ENCODE measurements at regions not wholly inside any gene's neighbourhood (a gene's known extent, or its start where the extent isn't known, plus 50 kb on each side); places are given as distances from the start of the nearest gene placed in this dataset.

DNA sequence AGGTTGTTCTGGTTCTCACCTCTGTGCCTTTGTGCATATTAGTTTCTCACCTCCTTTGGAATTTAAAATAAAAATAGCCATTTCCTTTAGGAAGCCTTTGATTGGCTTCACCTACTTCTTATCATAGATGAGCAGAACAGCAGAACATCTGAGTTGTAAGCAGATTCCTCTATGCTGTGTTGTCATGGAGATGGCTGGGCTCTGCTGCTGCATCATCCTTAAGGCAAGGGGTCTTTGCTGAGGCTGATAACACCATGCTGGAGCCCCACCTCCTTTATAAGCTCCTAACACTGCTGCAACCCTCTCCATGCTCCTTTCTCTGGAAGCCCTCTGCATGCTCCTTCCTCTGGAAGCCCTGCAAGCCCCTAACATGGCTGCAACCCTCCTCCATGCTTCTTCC is 276.5 kb upstream of the TCF21 start:
- TF ChIP-seq ZFX (IDR thresholded peaks at IDR 0.05): no peak
- TF ChIP-seq, protein P1, sequence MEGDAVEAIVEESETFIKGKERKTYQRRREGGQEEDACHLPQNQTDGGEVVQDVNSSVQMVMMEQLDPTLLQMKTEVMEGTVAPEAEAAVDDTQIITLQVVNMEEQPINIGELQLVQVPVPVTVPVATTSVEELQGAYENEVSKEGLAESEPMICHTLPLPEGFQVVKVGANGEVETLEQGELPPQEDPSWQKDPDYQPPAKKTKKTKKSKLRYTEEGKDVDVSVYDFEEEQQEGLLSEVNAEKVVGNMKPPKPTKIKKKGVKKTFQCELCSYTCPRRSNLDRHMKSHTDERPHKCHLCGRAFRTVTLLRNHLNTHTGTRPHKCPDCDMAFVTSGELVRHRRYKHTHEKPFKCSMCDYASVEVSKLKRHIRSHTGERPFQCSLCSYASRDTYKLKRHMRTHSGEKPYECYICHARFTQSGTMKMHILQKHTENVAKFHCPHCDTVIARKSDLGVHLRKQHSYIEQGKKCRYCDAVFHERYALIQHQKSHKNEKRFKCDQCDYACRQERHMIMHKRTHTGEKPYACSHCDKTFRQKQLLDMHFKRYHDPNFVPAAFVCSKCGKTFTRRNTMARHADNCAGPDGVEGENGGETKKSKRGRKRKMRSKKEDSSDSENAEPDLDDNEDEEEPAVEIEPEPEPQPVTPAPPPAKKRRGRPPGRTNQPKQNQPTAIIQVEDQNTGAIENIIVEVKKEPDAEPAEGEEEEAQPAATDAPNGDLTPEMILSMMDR (conservative IDR thresholded peaks at IDR 0.05): no peak
- no peak overlapping the region for H3K27ac ChIP-seq

DNA sequence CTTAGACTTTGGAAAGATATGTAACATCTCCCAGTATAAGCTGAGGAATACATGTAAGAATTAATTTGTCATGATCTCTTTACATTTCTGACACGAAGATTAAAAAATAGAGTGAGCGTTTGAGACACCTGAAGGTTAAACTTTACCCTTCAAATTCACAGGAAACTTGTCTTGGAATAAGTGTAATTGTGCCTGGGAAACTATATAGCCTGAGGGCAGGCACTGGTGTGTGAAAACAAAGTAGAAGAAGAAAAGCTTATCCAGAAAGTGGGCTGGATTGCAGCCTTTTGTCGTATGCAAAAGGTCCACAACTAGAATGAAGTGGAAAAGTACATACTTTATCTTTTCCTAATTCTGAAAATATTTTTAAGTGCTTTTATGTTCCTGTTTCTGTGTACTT is 275.7 kb upstream of the TCF21 start:
- no peak overlapping the region for H3K27ac ChIP-seq
- TF ChIP-seq, protein P1 (conservative IDR thresholded peaks at IDR 0.05): no peak
- no peak for TF ChIP-seq ZFX (IDR thresholded peaks at IDR 0.05)

DNA sequence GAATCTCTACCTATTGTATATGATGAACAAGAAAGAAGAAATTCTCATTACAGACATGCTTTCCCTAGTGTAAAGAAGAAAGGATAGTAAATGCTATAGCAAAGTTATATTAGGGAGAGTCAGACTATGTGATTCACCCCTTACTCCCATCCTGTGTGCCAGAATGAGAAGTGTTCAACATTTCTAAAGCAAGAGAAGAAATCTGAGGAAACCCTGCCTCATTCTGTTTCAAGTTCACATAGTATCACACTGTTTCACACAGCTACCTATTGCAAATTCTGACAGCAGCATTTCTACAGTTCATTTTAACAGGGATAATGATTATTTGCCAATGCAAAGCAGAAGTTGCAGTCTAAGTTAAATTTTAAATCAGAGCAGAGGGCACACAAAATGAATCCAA is 267.2 kb upstream of the TCF21 start:
- TF ChIP-seq, protein P1 (conservative IDR thresholded peaks at IDR 0.05): no peak
- TF ChIP-seq ZFX (IDR thresholded peaks at IDR 0.05): no peak
- no peak overlapping the region for H3K27ac ChIP-seq

DNA sequence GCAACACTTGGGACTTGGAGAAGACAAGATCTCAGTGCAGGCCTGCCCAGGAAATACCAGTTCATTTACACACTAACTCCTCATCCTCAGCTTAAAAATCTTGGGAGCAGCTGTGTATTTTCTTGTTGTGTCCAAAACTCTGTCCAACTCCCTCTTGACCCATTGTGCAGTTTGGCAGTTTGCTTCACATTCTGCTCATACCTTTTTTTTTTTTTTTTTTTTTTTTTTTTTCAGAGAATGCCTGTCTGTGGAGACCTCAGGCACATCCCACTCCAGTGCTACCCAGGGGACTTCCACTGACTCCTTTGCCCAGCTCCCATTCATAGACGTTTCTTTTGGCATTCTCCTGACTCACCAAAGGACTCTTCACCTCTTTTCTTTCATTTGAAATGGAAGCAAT is 265.8 kb upstream of the TCF21 start:
- H3K27ac ChIP-seq: no peak overlapping the region
- TF ChIP-seq ZFX (IDR thresholded peaks at IDR 0.05): no peak
- TF ChIP-seq, protein P1 (conservative IDR thresholded peaks at IDR 0.05): no peak

DNA sequence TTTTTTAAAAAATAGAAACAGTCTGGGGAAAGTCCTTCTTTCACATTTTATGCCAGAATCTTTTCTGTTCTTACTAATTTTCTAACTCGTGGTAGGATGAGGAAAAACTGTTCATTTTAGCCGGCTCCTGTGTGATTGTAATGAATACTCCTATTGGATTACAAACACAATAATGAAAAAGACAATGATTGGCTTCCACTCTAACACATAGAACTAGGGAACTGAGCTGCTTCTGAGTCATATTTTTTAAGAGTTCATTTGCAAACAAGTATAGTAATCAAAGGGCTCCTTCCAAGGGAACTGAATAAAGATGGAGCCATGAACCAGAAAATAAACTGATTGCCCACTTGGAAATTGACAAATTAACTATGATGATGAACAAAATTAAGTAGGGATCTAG is 265.3 kb upstream of the TCF21 start:
- TF ChIP-seq, protein P1 (conservative IDR thresholded peaks at IDR 0.05): no peak
- no peak for TF ChIP-seq ZFX (IDR thresholded peaks at IDR 0.05)
- no peak overlapping the region for H3K27ac ChIP-seq

DNA sequence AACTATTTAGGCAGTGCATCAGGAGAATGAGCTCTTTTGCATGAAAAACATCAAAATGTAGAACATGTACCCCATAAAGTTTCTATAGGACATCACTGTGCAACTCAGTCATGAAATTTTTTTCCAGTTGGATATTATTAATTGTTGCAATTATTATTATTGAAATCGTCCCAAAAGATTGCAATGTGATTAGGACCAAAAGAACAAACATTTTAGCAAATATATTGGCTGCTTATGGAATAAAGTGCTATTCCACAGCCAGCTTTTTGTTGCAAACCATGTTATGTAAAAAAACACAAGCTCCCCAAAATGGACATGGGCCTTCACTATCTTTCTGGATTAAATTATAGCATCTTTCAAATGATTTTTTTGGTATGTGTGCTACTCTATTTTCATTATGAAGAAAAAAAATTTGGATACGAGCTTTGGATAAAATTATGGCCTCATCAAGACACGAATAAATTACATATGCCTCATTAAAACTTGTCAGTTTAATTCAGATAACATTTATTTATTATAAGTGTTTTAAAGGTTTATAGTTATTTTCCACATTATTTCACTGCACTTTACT is 262.7 kb upstream of the TCF21 start:
- TF ChIP-seq ZFX (IDR thresholded peaks at IDR 0.05): no peak
- TF ChIP-seq, protein P1 (conservative IDR thresholded peaks at IDR 0.05): no peak
- no peak overlapping the region for H3K27ac ChIP-seq

DNA sequence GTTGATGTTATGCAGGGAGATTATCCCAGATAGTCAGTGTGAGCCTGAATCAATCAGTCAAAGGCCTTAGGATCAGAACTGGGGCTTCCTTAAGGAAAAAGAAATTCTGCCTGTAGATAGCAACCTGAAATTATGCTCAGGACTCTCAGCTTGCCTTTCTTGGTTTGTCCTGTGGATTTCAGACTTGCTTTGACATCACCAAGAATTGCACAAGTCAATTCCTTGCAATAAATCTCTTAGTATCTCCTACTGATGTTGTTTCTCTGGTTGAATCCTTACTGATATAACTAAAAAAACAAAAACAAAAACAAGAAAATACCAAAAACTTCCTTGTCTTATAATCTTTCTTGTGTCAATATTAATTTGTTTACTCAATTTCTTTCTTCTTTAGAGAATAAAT is 258.9 kb upstream of the TCF21 start:
- TF ChIP-seq ZFX (IDR thresholded peaks at IDR 0.05): no peak
- TF ChIP-seq, protein P1 (conservative IDR thresholded peaks at IDR 0.05): no peak
- H3K27ac ChIP-seq: no peak overlapping the region
